Hepatocyte (in vitro differentiated cells): ENCODE measurements at regions not wholly inside any gene's neighbourhood (a gene's known extent, or its start where the extent isn't known, plus 50 kb on each side); places are given as distances from the start of the nearest gene placed in this dataset.

Experiments used
- DNase-seq: peaks from one replicate; pipeline ENCODE4 v3.0.0-alpha.2; 2016; ENCODE audit warnings: low spot score
- H2AFZ ChIP-seq: fragments of 200-600 bp; sonication (generic); 2 replicates; pipeline ENCODE4 v1.6.0; 2016; ENCODE audit warnings: antibody characterized with exemption, mild to moderate bottlenecking
- H3K27ac ChIP-seq: fragments of 200-600 bp; sonication (generic); 2 replicates; pipeline ENCODE4 v1.5.1; 2016; ENCODE audit warnings: mild to moderate bottlenecking
- H3K27me3 ChIP-seq: fragments of 200-600 bp; sonication (generic); 2 replicates; pipeline ENCODE4 v1.6.1; 2016
- H3K36me3 ChIP-seq: fragments of 200-600 bp; sonication (generic); replicated peaks from 2 replicates; pipeline ENCODE4 v1.5.1; 2016; ENCODE audit warnings: low read depth; ENCODE audit not compliant: insufficient read depth
- H3K4me1 ChIP-seq: fragments of 200-600 bp; sonication (generic); 2 replicates; pipeline ENCODE4 v1.5.1; 2016; ENCODE audit warnings: mild to moderate bottlenecking, moderate library complexity; ENCODE audit not compliant: insufficient read depth
- H3K4me2 ChIP-seq: fragments of 200-600 bp; sonication (generic); 2 replicates; pipeline ENCODE4 v1.6.0; 2016
- H3K4me3 ChIP-seq: fragments of 200-600 bp; sonication (generic); 2 replicates; pipeline ENCODE4 v1.5.1; 2016; ENCODE audit warnings: mild to moderate bottlenecking
- H3K79me2 ChIP-seq: fragments of 200-600 bp; sonication (generic); 2 replicates; pipeline ENCODE4 v1.6.0; 2017; ENCODE audit warnings: mild to moderate bottlenecking
- H3K9me2 ChIP-seq: fragments of 200-600 bp; sonication (generic); replicated peaks from 2 replicates; pipeline ENCODE4 v1.6.0; 2017; ENCODE audit warnings: mild to moderate bottlenecking; ENCODE audit not compliant: insufficient read depth
- H3K9me3 ChIP-seq: fragments of 200-600 bp; sonication (generic); 2 replicates; pipeline ENCODE4 v1.5.1; 2016; ENCODE audit warnings: low read depth, mild to moderate bottlenecking
- H4K20me1 ChIP-seq: fragments of 200-600 bp; sonication (generic); 2 replicates; pipeline ENCODE4 v1.6.0; 2016; ENCODE audit warnings: mild to moderate bottlenecking; ENCODE audit not compliant: insufficient read depth, poor library complexity, severe bottlenecking
- CTCF ChIP-seq: fragments of 200-600 bp; sonication (generic); IDR thresholded peaks from 2 replicates; pipeline ENCODE4 v1.5.1; 2016; ENCODE audit warnings: antibody characterized with exemption, mild to moderate bottlenecking; ENCODE audit not compliant: poor library complexity
- EZH2 ChIP-seq: fragments of 200-600 bp; sonication (generic); IDR thresholded peaks from 2 replicates; pipeline ENCODE4 v1.6.1; 2016; ENCODE audit warnings: antibody characterized with exemption, mild to moderate bottlenecking, borderline replicate concordance
- EZH2phosphoT487 ChIP-seq: fragments of 200-600 bp; sonication (generic); IDR thresholded peaks from one replicate; pipeline ENCODE4 v1.6.1; 2018; ENCODE audit warnings: antibody characterized with exemption, mild to moderate bottlenecking, low read depth, moderate library complexity; ENCODE audit not compliant: unreplicated experiment, severe bottlenecking
- WGBS: methylation state at CpG from one replicate; pipeline ENCODE4 v1.1.6; 2016; ENCODE audit warnings: low lambda C conversion rate; ENCODE audit errors: missing lambda C conversion rate; 5-methylcytosine and 5-hydroxymethylcytosine counted together

- Histone ChIP-seq H4K20me1 (no peaks in the 10 kb centered on the region), H3K27me3 (no peaks in the 10 kb centered on the region), H3K27ac (no peak overlapping the region), H3K36me3 (no peaks in the 10 kb centered on the region), H3K9me3 (no peaks in the 10 kb centered on the region), H3K79me2 (no peaks in the 10 kb centered on the region), H3K9me2 (no peaks in the 10 kb centered on the region), H3K4me3 (no peak overlapping the region), H2AFZ (no peak overlapping the region), H3K4me2 (no peak overlapping the region), H3K4me1 (no peaks in the 10 kb centered on the region)
- no peak for DNase-seq
- WGBS: 88% methylated on average over 5 of the region's 5 CpGs
- TF ChIP-seq EZH2: no peak
- no peak for TF ChIP-seq CTCF
- no peak for TF ChIP-seq EZH2phosphoT487
Measured at GRCh38 chr5:36535378-36535777, 71.0 kb upstream of the SLC1A3 start.

GRCh38 chr5:36535859-36536615 is 70.4 kb upstream of the SLC1A3 start:
- no peak for DNase-seq
- no peak overlapping the region for H3K27ac ChIP-seq
- no peak overlapping the region for H2AFZ ChIP-seq
- no peaks in the 10 kb centered on the region for H3K27me3 ChIP-seq
- TF ChIP-seq EZH2 (no peak), CTCF (no peak), EZH2phosphoT487 (no peak)
- H3K9me2 ChIP-seq: no peaks in the 10 kb centered on the region
- no peaks in the 10 kb centered on the region for H3K36me3 ChIP-seq
- WGBS: 88% methylated on average over 4 of the region's 4 CpGs
- H3K9me3 ChIP-seq: no peaks in the 10 kb centered on the region
- H4K20me1 ChIP-seq: no peaks in the 10 kb centered on the region
- H3K79me2 ChIP-seq: no peaks in the 10 kb centered on the region
- H3K4me2 ChIP-seq: no peak overlapping the region
- H3K4me3 ChIP-seq: no peak overlapping the region
- H3K4me1 ChIP-seq: no peaks in the 10 kb centered on the region

GRCh38 chr5:36536616-36537005 is 69.8 kb upstream of the SLC1A3 start:
- Histone ChIP-seq H3K4me1 (no peaks in the 10 kb centered on the region), H4K20me1 (no peaks in the 10 kb centered on the region), H3K27me3 (no peaks in the 10 kb centered on the region), H3K36me3 (no peaks in the 10 kb centered on the region), H3K9me3 (no peaks in the 10 kb centered on the region), H3K79me2 (no peaks in the 10 kb centered on the region), H3K27ac (no peak overlapping the region), H3K9me2 (no peaks in the 10 kb centered on the region), H2AFZ (no peak overlapping the region), H3K4me3 (no peak overlapping the region), H3K4me2 (no peak overlapping the region)
- TF ChIP-seq CTCF (no peak), EZH2 (no peak), EZH2phosphoT487 (no peak)
- no peak for DNase-seq

GRCh38 chr5:36537724-36538123 is 68.7 kb upstream of the SLC1A3 start:
- no peaks in the 10 kb centered on the region for H4K20me1 ChIP-seq
- H3K4me3 ChIP-seq: no peak overlapping the region
- no peaks in the 10 kb centered on the region for H3K36me3 ChIP-seq
- H3K27ac ChIP-seq: no peak overlapping the region
- no peaks in the 10 kb centered on the region for H3K4me1 ChIP-seq
- no peaks in the 10 kb centered on the region for H3K9me2 ChIP-seq
- no peaks in the 10 kb centered on the region for H3K27me3 ChIP-seq
- no peak for TF ChIP-seq EZH2phosphoT487
- no peak for TF ChIP-seq EZH2
- H3K9me3 ChIP-seq: no peaks in the 10 kb centered on the region
- no peak overlapping the region for H2AFZ ChIP-seq
- H3K4me2 ChIP-seq: no peak overlapping the region
- 75% methylated on average over 4 of the region's 4 CpGs for WGBS
- no peaks in the 10 kb centered on the region for H3K79me2 ChIP-seq
- DNase-seq: no peak
